Caco-2 (cell line): ENCODE measurements at regions not wholly inside any gene's neighbourhood (a gene's known extent, or its start where the extent isn't known, plus 50 kb on each side); places are given as distances from the start of the nearest gene placed in this dataset.

Source experiments
- BruUV-seq: library from RNA; stranded (reverse); fragments of 400-500 nt; replicated peaks from 2 replicates; lab custom pipeline; 2021; lab: Mats Ljungman, UMichigan
- CTCF ChIA-PET: fragments of 300-600 bp; sonication (Branson Sonifier 250); formaldehyde crosslinking; loops from one replicate; lab custom pipeline; 2022; ENCODE audit warnings: antibody characterized with exemption; lab: Charles Lee
- POLR2A ChIA-PET: fragments of 300-600 bp; sonication (Branson Sonifier 250); formaldehyde crosslinking; loops from one replicate; lab custom pipeline; 2022; ENCODE audit warnings: antibody characterized with exemption; lab: Charles Lee
- DNase-seq, 2 experiments: peaks; one replicate each; pipeline versions ENCODE4 v3.0.0 to v3.0.0-alpha.2; 2020 to 2022
- H3K27me3 ChIP-seq: replicated peaks from 2 replicates; pipeline ENCODE4 v1.6.0; 2011; ENCODE audit warnings: low read length; ENCODE audit not compliant: control insufficient read depth, insufficient read depth
- H3K36me3 ChIP-seq: 2 replicates; pipeline ENCODE4 v1.5.1; 2011; ENCODE audit warnings: low read length; ENCODE audit not compliant: control insufficient read depth, insufficient read depth
- H3K4me1 ChIP-seq: fragments of 250-450 bp; sonication (Bioruptor Pico); 2 replicates; pipeline ENCODE4 v1.5.1; 2020; ENCODE audit warnings: mild to moderate bottlenecking
- H3K4me3 ChIP-seq: 2 replicates; pipeline ENCODE4 v1.5.1; 2011; ENCODE audit warnings: low read depth, mild to moderate bottlenecking, control low read depth, low read length
- H3K9me3 ChIP-seq: fragments of 250-450 bp; sonication (Bioruptor Pico); 2 replicates; pipeline ENCODE4 v1.5.1; 2020; ENCODE audit warnings: mild to moderate bottlenecking, moderate library complexity
- H3K27ac Mint-ChIP-seq: one replicate; pipeline ENCODE4 v1.8.0; 2022; ENCODE audit warnings: mixed read lengths; ENCODE audit not compliant: unreplicated experiment
- H3K27me3 Mint-ChIP-seq: one replicate; pipeline ENCODE4 v1.8.0; 2022; ENCODE audit warnings: mixed read lengths; ENCODE audit not compliant: insufficient read depth, unreplicated experiment
- H3K36me3 Mint-ChIP-seq: one replicate; pipeline ENCODE4 v1.8.0; 2022; ENCODE audit warnings: mild to moderate bottlenecking, mixed read lengths; ENCODE audit not compliant: insufficient read depth, unreplicated experiment
- H3K4me1 Mint-ChIP-seq: one replicate; pipeline ENCODE4 v1.8.0; 2022; ENCODE audit warnings: low read depth, mixed read lengths; ENCODE audit not compliant: unreplicated experiment
- H3K4me3 Mint-ChIP-seq: one replicate; pipeline ENCODE4 v1.8.0; 2022; ENCODE audit warnings: mild to moderate bottlenecking, moderate library complexity, mixed read lengths; ENCODE audit not compliant: unreplicated experiment
- H3K9me3 Mint-ChIP-seq: one replicate; pipeline ENCODE4 v1.8.0; 2022; ENCODE audit warnings: mixed read lengths; ENCODE audit not compliant: unreplicated experiment
- intact Hi-C: fragments of 100-400 bp; cut with micrococcal nuclease; formaldehyde crosslinking; loops from one replicate; pipeline ENCODE4 v1.10.0; 2022; ENCODE audit not compliant: unreplicated experiment
- TF ChIP-seq, protein P1 (sequence below), 2 experiments: fragments of 200-600 bp in 1 of 2; IDR thresholded peaks; 1 replicate in 1 of 2; 2 replicates in 1 of 2; pipeline versions ENCODE4 v1.5.1 to v1.8.0; 2011 to 2022; ENCODE audit warnings: antibody characterized with exemption in 1 of 2, control low read depth in 1 of 2, inconsistent platforms in 1 of 2, low read depth in 1 of 2, low read length in 1 of 2, mild to moderate bottlenecking in 1 of 2, moderate library complexity in 1 of 2; ENCODE audit not compliant: insufficient read depth in 1 of 2, severe bottlenecking in 1 of 2, unreplicated experiment in 1 of 2

DNA sequence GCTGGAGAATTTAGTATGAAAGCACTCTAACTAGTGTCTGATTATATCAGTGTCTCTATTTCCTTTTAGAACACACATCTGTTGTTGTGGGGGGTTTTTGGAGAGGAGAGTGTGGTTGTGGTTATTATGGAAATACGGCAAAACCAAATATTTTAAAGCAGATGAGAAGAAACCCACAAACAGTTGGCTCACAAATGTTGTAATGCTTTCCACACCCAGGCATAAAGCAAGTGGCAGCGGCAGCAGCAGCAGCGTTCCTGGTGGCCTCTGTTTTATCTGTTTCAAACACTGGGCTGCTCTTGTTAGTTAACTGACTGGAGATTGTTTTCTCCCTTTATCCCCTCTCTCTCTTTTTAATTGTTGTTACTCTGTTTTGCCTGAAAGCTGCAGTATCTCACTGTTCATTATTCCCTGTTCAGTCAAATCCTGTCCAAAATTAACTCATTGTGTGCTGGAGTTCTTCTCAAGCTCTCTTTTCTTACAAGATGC lies 1045.5 kb upstream of the NR2F2 start:
- CTCF ChIA-PET: no interaction called here
- H3K4me1 Mint-ChIP-seq: no peaks in the 10 kb centered on the region
- POLR2A ChIA-PET: no interaction called here
- no TSS peak for BruUV-seq
- intact Hi-C loops: no loop called here
- TF ChIP-seq, protein P1, sequence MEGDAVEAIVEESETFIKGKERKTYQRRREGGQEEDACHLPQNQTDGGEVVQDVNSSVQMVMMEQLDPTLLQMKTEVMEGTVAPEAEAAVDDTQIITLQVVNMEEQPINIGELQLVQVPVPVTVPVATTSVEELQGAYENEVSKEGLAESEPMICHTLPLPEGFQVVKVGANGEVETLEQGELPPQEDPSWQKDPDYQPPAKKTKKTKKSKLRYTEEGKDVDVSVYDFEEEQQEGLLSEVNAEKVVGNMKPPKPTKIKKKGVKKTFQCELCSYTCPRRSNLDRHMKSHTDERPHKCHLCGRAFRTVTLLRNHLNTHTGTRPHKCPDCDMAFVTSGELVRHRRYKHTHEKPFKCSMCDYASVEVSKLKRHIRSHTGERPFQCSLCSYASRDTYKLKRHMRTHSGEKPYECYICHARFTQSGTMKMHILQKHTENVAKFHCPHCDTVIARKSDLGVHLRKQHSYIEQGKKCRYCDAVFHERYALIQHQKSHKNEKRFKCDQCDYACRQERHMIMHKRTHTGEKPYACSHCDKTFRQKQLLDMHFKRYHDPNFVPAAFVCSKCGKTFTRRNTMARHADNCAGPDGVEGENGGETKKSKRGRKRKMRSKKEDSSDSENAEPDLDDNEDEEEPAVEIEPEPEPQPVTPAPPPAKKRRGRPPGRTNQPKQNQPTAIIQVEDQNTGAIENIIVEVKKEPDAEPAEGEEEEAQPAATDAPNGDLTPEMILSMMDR (IDR thresholded peaks at IDR 0.05; ENCODE audit: insufficient read depth in 1 of 2, low read depth in 1 of 2, low read length in 1 of 2, severe bottlenecking in 1 of 2, unreplicated experiment in 1 of 2): no peak
- no peak overlapping the region for H3K4me3 ChIP-seq
- no peak for DNase-seq
- H3K36me3 ChIP-seq: no peaks in the 10 kb centered on the region
- no peaks in the 10 kb centered on the region for H3K27me3 ChIP-seq
- H3K9me3 ChIP-seq: no peaks in the 10 kb centered on the region
- H3K36me3 Mint-ChIP-seq: no peaks in the 10 kb centered on the region
- no peak overlapping the region for H3K27ac Mint-ChIP-seq
- H3K4me3 Mint-ChIP-seq: no peak overlapping the region
- no peaks in the 10 kb centered on the region for H3K9me3 Mint-ChIP-seq
- peaks cover 4% of the 10 kb centered on the region for H3K27me3 Mint-ChIP-seq
- H3K4me1 ChIP-seq: no peaks in the 10 kb centered on the region

DNA sequence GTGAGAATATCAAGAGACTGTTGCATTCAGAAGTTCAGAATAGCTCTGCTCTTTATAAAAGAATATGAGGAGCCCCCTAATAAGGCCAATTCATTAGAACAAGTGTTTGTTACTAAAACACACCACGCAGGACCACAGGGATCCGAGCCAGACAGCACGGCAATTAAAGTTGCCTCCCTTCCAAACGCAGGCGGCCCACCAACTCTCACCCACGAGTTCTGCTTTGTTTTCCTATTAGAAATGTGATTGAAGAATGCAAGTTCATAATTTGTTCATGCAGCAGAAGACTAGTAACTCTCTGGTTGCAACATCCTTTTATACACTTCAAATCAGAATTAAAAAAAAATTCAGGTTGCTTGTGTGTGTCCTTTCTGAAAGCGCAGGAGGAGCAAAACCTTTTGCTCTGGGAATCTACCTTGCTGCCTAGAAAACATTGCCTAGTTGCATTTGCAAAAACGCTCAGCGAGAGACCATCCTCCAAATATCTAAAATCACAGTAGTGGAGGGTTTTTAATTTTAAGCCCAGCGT lies 1044.1 kb upstream of the NR2F2 start:
- Mint-ChIP-seq H3K36me3 (no peaks in the 10 kb centered on the region), H3K9me3 (no peaks in the 10 kb centered on the region), H3K4me3 (no peak overlapping the region), H3K4me1 (no peaks in the 10 kb centered on the region), H3K27ac (no peak overlapping the region), H3K27me3 (peaks cover 4% of the 10 kb centered on the region)
- Histone ChIP-seq H3K9me3 (no peaks in the 10 kb centered on the region), H3K4me1 (no peaks in the 10 kb centered on the region), H3K27me3 (no peaks in the 10 kb centered on the region), H3K36me3 (no peaks in the 10 kb centered on the region), H3K4me3 (no peak overlapping the region)
- BruUV-seq: no TSS peak
- CTCF ChIA-PET: no interaction called here
- intact Hi-C loops: no loop called here
- POLR2A ChIA-PET: no interaction called here
- TF ChIP-seq, protein P1 (IDR thresholded peaks at IDR 0.05; ENCODE audit: insufficient read depth in 1 of 2, low read depth in 1 of 2, low read length in 1 of 2, severe bottlenecking in 1 of 2, unreplicated experiment in 1 of 2): no peak
- DNase-seq: no peak

DNA sequence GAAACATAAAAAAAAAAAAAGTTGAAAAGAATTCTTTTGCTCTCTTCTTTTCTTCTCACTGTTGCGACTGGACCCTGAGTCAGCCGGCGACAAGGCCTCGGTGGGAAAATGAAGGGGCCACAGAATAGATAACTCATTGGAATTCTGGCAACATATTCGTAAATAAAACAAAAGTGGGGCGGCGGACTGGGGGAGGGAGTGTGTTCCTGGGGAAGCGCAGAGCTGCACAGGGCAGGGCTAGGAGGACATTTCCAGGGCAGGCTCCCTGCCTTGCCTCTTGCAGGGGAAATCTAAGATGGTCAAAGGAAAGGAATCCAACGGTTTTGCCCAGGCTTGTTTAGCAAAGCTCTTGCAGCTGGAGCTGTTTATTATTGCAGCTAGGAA lies 1042.8 kb upstream of the NR2F2 start:
- CTCF ChIA-PET: no interaction called here
- no TSS peak for BruUV-seq
- Mint-ChIP-seq H3K4me1 (no peaks in the 10 kb centered on the region), H3K9me3 (no peaks in the 10 kb centered on the region), H3K4me3 (no peak overlapping the region), H3K27ac (no peak overlapping the region), H3K27me3 (peaks cover 4% of the 10 kb centered on the region), H3K36me3 (no peaks in the 10 kb centered on the region)
- Histone ChIP-seq H3K36me3 (no peaks in the 10 kb centered on the region), H3K4me1 (no peaks in the 10 kb centered on the region), H3K27me3 (no peaks in the 10 kb centered on the region), H3K9me3 (no peaks in the 10 kb centered on the region), H3K4me3 (no peak overlapping the region)
- POLR2A ChIA-PET: no interaction called here
- DNase-seq: no peak
- intact Hi-C loops: no loop called here
- TF ChIP-seq, protein P1 (IDR thresholded peaks at IDR 0.05; ENCODE audit: insufficient read depth in 1 of 2, low read depth in 1 of 2, low read length in 1 of 2, severe bottlenecking in 1 of 2, unreplicated experiment in 1 of 2): no peak
